Gastrocnemius medialis (tissue), 4 donors: ENCODE measurements at regions not wholly inside any gene's neighbourhood (a gene's known extent, or its start where the extent isn't known, plus 50 kb on each side); places are given as distances from the start of the nearest gene placed in this dataset.

Source experiments
- ATAC-seq, 2 donors: fragments of 150-250 bp; one replicate each; pipeline ENCODE4 v1.9.1; 2016
- DNase-seq, 2 donors: peaks; one replicate each; pipeline ENCODE4 v3.0.0-alpha.2; 2019
- H3K27ac ChIP-seq, 4 donors: fragments of 200-600 bp; sonication (generic); 1 replicate in 1 of 4; 2 replicates in 3 of 4; pipeline ENCODE4 v1.5.1; 2016 to 2018; ENCODE audit warnings: mild to moderate bottlenecking in 2 of 4, moderate library complexity in 1 of 4
- H3K27me3 ChIP-seq, 3 donors: fragments of 200-600 bp; sonication (generic) in 2 of 3; 1 replicate in 1 of 3; 2 replicates in 2 of 3; pipeline versions ENCODE4 v1.5.1 to v1.6.0; 2016 to 2019; ENCODE audit warnings: mild to moderate bottlenecking in 1 of 3, moderate library complexity in 1 of 3
- H3K36me3 ChIP-seq, 2 donors: fragments of 200-600 bp; sonication (generic) in 1 of 2; one replicate each; pipeline ENCODE4 v1.5.1; 2017 to 2018
- H3K4me1 ChIP-seq, 2 donors: fragments of 200-600 bp; sonication (generic) in 1 of 2; one replicate each; pipeline ENCODE4 v1.5.1; 2016 to 2017; ENCODE audit warnings: mild to moderate bottlenecking in 2 of 2
- H3K4me3 ChIP-seq, 4 donors: fragments of 200-600 bp; sonication (generic) in 3 of 4; 1 replicate in 1 of 4; 2 replicates in 3 of 4; pipeline ENCODE4 v1.5.1; 2016 to 2019; ENCODE audit warnings: mild to moderate bottlenecking in 2 of 4
- H3K9me3 ChIP-seq, 3 donors: fragments of 200-600 bp; sonication (generic) in 2 of 3; 1 replicate in 1 of 3; 2 replicates in 2 of 3; pipeline ENCODE4 v1.5.1; 2016 to 2019
- CTCF ChIP-seq, 5 experiments: fragments of 450-650 bp in 3 of 5; fragments of 200-600 bp in 2 of 5; sonication (generic) in 2 of 5; IDR thresholded peaks in 4 of 5; conservative IDR thresholded peaks in 1 of 5; 1 replicate in 4 of 5; 2 replicates in 1 of 5; pipeline ENCODE4 v1.5.1; 2016 to 2019; ENCODE audit warnings: antibody characterized with exemption in 5 of 5, mild to moderate bottlenecking in 3 of 5, moderate library complexity in 3 of 5
- POLR2A ChIP-seq, 2 donors: fragments of 450-650 bp; IDR thresholded peaks; one replicate each; pipeline ENCODE4 v1.6.1; 2017; ENCODE audit warnings: antibody characterized with exemption in 2 of 2, mild to moderate bottlenecking in 2 of 2, moderate library complexity in 2 of 2
- in situ Hi-C, 4 donors: fragments of 200-750 bp; cut with MboI; loops; one replicate each; pipeline versions ENCODE4 v1.15.0 to v1.8.0; 2017; ENCODE audit warnings: low sequenced_read_pairs in 4 of 4
- intact Hi-C: fragments of 100-400 bp; cut with DNase I; formaldehyde crosslinking; loops from one replicate; pipeline ENCODE4 v1.15.1; 2023; ENCODE audit warnings: low total_unique reads

- intact Hi-C loops (loop anchor here (10.0 kb wide), 1 partner anchor 758 kb away; no protein-coding TSS in a partner anchor), in situ Hi-C loops (loop anchor here in 1 of 4 donors (10.0 to 25.0 kb wide), 2 partner anchors 468 to 751 kb away; no protein-coding TSS in a partner anchor)
- Histone ChIP-seq H3K36me3 (no peaks in the 10 kb centered on the region), H3K4me3 (no peak overlapping the region), H3K9me3 (no peaks in the 10 kb centered on the region), H3K4me1 (no peaks in the 10 kb centered on the region), H3K27ac (no peak overlapping the region), H3K27me3 (no peaks in the 10 kb centered on the region)
- no peak for TF ChIP-seq POLR2A (IDR thresholded peaks at IDR 0.05)
- no peak for TF ChIP-seq CTCF (IDR thresholded peaks at IDR 0.05 in 4 of 5, conservative IDR thresholded peaks at IDR 0.05 in 1 of 5)
- DNase-seq (no peak), ATAC-seq (no peak)
Measured at GRCh38 chr11:31863170-31863832, 52.2 kb upstream of the PAX6 start.

GRCh38 chr11:31861011-31861410, 49.9 kb upstream of the PAX6 start:
- H3K9me3 ChIP-seq = no peaks in the 10 kb centered on the region
- no peaks in the 10 kb centered on the region for H3K4me1 ChIP-seq
- H3K4me3 ChIP-seq = no peak overlapping the region
- in situ Hi-C loops = loop anchor here in 1 of 4 donors (10.0 to 25.0 kb wide), 2 partner anchors 466 to 749 kb away; no protein-coding TSS in a partner anchor
- TF ChIP-seq CTCF (IDR thresholded peaks at IDR 0.05 in 4 of 5, conservative IDR thresholded peaks at IDR 0.05 in 1 of 5) (no peak), POLR2A (IDR thresholded peaks at IDR 0.05) (no peak)
- ATAC-seq = no peak
- H3K27ac ChIP-seq = no peak overlapping the region
- no peak for DNase-seq
- intact Hi-C loops = loop anchor here (10.0 kb wide), 1 partner anchor 756 kb away; no protein-coding TSS in a partner anchor
- no peaks in the 10 kb centered on the region for H3K36me3 ChIP-seq
- H3K27me3 ChIP-seq = no peaks in the 10 kb centered on the region
